Tibial nerve (tissue), 3 donors: ENCODE measurements at regions not wholly inside any gene's neighbourhood (a gene's known extent, or its start where the extent isn't known, plus 50 kb on each side); places are given as distances from the start of the nearest gene placed in this dataset.

Source experiments
- POLR2A ChIP-seq, 2 donors: fragments of 450-650 bp; IDR thresholded peaks; one replicate each; pipeline ENCODE4 v1.6.1; 2017; ENCODE audit warnings: antibody characterized with exemption in 2 of 2, mild to moderate bottlenecking in 2 of 2, moderate library complexity in 2 of 2
- TF ChIP-seq, protein P1 (sequence below), 5 experiments: fragments of 200-600 bp in 3 of 5; fragments of 450-650 bp in 2 of 5; sonication (generic) in 3 of 5; IDR thresholded peaks; one replicate each; pipeline ENCODE4 v1.5.1; 2016 to 2019; ENCODE audit warnings: antibody characterized with exemption in 5 of 5, mild to moderate bottlenecking in 3 of 5, moderate library complexity in 2 of 5

DNA sequence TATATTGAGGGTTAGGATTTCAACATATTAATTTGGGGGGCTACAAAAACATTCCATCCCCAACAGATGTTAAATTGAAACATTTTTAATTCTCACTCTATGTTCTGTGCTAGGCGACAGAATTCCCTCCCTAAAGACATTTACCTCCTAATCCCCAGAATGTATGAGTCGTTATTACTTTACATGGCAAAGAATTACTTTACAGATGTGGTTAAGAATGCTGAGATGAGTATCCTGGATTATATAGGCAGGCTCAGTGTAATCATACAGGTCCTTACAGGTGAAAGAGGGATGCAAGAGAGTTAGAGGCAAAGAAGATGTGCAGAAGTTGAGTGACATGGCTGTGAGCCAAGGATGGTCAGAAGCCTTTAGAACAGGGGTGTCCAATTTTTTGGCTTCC, 974.1 kb upstream of the ACVR2A start:
- TF ChIP-seq POLR2A (IDR thresholded peaks at IDR 0.05) = no peak
- TF ChIP-seq, protein P1, sequence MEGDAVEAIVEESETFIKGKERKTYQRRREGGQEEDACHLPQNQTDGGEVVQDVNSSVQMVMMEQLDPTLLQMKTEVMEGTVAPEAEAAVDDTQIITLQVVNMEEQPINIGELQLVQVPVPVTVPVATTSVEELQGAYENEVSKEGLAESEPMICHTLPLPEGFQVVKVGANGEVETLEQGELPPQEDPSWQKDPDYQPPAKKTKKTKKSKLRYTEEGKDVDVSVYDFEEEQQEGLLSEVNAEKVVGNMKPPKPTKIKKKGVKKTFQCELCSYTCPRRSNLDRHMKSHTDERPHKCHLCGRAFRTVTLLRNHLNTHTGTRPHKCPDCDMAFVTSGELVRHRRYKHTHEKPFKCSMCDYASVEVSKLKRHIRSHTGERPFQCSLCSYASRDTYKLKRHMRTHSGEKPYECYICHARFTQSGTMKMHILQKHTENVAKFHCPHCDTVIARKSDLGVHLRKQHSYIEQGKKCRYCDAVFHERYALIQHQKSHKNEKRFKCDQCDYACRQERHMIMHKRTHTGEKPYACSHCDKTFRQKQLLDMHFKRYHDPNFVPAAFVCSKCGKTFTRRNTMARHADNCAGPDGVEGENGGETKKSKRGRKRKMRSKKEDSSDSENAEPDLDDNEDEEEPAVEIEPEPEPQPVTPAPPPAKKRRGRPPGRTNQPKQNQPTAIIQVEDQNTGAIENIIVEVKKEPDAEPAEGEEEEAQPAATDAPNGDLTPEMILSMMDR (IDR thresholded peaks at IDR 0.05) = no peak
